ENCODE measurements at regions not wholly inside any gene's neighbourhood (a gene's known extent, or its start where the extent isn't known, plus 50 kb on each side); places are given as distances from the start of the nearest gene placed in this dataset.
"Not testable (repeated sequence)": the region's sequence is repeated elsewhere in the genome, so short reads cannot be mapped to it uniquely, and the experiment has no call there.

DNA sequence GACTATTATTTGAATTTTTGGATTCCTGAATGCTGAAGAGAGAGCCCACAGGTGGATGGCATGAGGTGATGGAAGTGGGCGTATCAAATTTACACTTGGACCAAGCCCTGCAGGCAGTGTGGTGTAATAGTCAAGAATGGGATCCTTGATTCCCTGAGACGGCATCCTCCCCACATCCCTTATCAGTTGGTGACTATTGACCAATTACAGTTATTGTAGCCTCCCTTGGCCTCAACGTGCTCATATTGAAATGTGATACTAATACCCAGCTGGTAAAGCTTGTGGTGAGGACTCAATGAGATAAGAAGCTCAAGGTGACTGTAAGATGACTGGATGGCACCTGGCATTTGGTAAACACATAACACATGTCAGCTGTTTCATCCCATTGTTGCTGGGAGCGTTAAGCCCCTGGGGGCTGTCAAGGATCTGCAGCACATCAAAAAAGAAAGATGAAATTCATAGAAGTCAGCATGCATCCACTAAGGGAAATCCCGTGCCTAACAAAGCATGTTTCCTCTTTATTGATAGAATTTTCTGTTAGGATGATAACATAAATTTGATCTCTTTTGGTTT, 65.6 kb upstream of the IRX2 start:
- DNase-seq (ENCODE audit: low spot score) = no peak
- ATAC-seq (ENCODE audit: low FRiP score) = no peak
- TF ChIP-seq, protein P1, sequence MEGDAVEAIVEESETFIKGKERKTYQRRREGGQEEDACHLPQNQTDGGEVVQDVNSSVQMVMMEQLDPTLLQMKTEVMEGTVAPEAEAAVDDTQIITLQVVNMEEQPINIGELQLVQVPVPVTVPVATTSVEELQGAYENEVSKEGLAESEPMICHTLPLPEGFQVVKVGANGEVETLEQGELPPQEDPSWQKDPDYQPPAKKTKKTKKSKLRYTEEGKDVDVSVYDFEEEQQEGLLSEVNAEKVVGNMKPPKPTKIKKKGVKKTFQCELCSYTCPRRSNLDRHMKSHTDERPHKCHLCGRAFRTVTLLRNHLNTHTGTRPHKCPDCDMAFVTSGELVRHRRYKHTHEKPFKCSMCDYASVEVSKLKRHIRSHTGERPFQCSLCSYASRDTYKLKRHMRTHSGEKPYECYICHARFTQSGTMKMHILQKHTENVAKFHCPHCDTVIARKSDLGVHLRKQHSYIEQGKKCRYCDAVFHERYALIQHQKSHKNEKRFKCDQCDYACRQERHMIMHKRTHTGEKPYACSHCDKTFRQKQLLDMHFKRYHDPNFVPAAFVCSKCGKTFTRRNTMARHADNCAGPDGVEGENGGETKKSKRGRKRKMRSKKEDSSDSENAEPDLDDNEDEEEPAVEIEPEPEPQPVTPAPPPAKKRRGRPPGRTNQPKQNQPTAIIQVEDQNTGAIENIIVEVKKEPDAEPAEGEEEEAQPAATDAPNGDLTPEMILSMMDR (IDR thresholded peaks at IDR 0.05) = no peak

DNA sequence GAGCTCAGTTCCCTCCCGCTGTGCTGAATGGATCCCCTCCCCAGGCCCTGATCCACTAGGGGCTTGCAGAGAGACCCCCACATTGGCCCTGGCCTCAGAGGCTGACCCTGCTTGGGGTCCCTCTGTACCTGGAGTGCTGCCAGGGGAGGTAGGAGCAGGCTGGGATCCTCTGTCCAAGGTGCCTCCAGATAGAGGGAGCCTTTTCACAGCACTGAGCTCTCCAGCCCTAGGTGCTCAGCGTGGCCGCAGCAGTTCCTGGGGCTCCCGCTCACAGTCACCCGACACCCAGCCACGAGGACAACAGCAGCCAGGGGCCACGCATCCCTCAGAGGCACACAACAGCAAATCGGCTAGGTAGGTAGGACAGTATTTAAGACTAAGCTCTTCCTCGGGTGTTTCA, 62.2 kb upstream of the IRX2 start:
- DNase-seq (ENCODE audit: low spot score) (no peak), ATAC-seq (ENCODE audit: low FRiP score) (no peak)
- TF ChIP-seq, protein P1 (IDR thresholded peaks at IDR 0.05) = no peak

DNA sequence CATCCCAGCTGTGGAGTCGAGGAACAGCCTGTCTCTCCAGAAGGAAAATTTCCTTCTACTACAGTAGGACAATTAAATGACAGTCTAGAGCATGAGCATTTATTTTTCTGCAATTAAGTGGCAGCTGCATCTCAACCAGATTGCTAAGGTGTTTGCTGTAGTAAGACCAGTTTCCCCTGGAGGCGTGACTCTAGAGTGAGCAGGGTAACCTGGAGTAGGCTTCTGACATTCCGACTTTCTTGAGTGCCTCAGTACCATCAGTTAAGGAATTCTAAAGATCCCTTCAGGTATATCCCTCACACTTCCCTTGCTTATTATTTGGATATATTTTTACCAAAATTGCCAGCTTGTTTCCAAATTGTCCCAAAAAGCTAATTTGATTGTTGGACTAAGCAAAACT, 59.2 kb upstream of the IRX2 start:
- no peak for ATAC-seq (ENCODE audit: low FRiP score)
- no peak for DNase-seq (ENCODE audit: low spot score)
- TF ChIP-seq, protein P1 (IDR thresholded peaks at IDR 0.05) = no peak

DNA sequence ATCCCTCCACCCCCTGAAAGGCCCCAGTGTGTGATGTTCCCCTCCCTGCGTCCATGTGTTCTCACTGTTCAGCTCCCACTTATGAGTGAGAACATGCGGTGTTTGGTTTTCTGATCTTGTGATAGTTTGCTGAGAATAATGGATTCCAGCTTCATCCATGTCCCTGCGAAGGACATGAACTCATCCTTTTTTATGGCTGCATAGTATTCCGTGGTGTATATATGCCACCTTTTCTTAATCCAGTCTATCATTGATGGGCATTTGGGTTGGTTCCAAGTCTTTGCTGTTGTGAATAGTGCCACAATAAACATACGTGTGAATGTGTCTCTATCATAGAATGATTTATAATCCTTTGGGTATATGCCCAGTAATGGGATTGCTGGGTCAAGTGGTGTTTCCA, 55.8 kb upstream of the IRX2 start:
- ATAC-seq (ENCODE audit: low FRiP score); DNase-seq (ENCODE audit: low spot score): not testable (repeated sequence)

DNA sequence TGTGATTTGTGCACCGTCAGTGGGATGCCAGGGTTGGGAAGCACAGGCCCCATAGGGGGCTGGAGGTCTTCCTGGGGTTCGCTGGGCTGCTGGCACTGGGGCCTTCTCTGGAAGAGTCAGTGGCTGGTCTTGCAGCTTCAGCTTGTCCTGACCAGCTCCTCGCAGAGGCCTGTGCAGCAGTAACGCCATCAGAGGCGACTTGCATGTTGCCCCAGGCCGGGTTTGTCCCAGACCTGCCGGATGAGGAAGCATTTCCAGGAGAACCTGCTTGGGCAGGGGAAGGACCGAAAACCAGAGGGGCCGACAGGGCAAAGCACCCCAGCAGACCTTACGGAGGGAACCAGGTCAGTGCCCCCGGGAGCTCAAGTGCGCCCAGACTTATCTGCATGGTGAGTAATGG, 54.7 kb upstream of the IRX2 start:
- no peak for DNase-seq (ENCODE audit: low spot score)
- ATAC-seq (ENCODE audit: low FRiP score) = no peak
- TF ChIP-seq, protein P1 (IDR thresholded peaks at IDR 0.05) = no peak

DNA sequence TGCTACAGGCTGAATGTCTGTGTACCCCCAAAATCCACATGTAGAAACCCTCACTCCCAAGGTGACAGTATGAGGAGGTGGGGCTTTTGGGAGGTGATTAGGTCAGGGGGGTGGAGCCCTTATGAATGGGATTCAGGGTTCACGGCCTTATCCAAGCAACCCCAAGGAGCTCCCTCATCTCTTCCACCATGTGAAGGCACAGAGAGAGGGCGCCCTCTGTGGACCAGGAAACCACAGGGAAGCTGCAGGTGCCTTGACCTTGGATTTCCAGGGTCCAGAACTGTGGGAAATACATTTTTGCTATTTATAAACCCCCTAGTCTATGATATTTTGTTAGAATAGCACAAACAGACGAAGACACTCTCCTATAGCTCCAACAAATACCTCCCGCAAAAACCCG, 53.6 kb upstream of the IRX2 start:
- TF ChIP-seq, protein P1 (IDR thresholded peaks at IDR 0.05) = no peak
- no peak for DNase-seq (ENCODE audit: low spot score)
- no peak for ATAC-seq (ENCODE audit: low FRiP score)

DNA sequence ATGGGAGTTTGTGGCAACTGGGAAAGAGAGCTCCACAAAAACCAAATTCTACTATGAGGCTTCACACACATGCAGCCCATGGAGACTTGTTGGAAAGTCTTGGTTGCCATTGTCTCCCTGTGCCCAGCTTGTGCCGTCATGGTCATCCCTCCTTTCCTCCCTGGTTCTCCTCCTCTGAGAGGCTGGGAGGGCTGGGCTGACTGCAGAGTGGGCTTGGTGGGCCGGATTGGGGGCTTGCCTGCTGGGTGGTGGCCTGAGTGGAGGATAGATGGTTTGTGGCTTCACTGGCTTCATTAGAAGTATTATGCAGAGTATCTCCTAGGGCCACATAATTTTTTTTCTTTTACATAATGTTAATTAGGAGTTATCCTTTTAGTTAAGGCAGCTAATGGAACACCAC, 52.3 kb upstream of the IRX2 start:
- no peak for DNase-seq (ENCODE audit: low spot score)
- ATAC-seq (ENCODE audit: low FRiP score) = no peak
- TF ChIP-seq, protein P1 (IDR thresholded peaks at IDR 0.05) = no peak
